ENCODE measurements at regions not wholly inside any gene's neighbourhood (a gene's known extent, or its start where the extent isn't known, plus 50 kb on each side); places are given as distances from the start of the nearest gene placed in this dataset.

- peaks cover 2% of the 10 kb centered on the region for H3K27me3 Mint-ChIP-seq (ENCODE audit: insufficient read depth, low read depth)
- H3K9me3 Mint-ChIP-seq, result peaks cover 6% of the 10 kb centered on the region
- no peak overlapping the region for H3K27ac ChIP-seq
- peaks cover 8% of the 10 kb centered on the region for H3K4me1 Mint-ChIP-seq
- H3K4me1 ChIP-seq, result peaks cover 21% of the 10 kb centered on the region
- H3K36me3 ChIP-seq, result no peaks in the 10 kb centered on the region
- H3K9me3 ChIP-seq (ENCODE audit: low read depth), result no peaks in the 10 kb centered on the region
- no peaks in the 10 kb centered on the region for H3K27me3 ChIP-seq
- no peaks in the 10 kb centered on the region for H4K20me1 ChIP-seq (ENCODE audit: low read depth)
- no peak for TF ChIP-seq EZH2 (IDR thresholded peaks at IDR 0.05)
- TF ChIP-seq CTCF (IDR thresholded peaks at IDR 0.05), result no peak
- no peak for TF ChIP-seq EZH2phosphoT487 (IDR thresholded peaks at IDR 0.05)
- no peak overlapping the region for H3K9ac ChIP-seq
- H3K4me3 Mint-ChIP-seq, result no peak overlapping the region
- H3K27ac Mint-ChIP-seq, result no peak overlapping the region
- no peaks in the 10 kb centered on the region for H3F3A ChIP-seq (ENCODE audit: low read depth)
- DNase-seq (ENCODE audit: low spot score), result no peak
- no peaks in the 10 kb centered on the region for H3K79me2 ChIP-seq (ENCODE audit: low read depth)
- H3K4me3 ChIP-seq, result no peak overlapping the region
- H3K4me2 ChIP-seq, result no peak overlapping the region
- no peak overlapping the region for H2AFZ ChIP-seq (replicated peaks)
- H3K36me3 Mint-ChIP-seq, result no peaks in the 10 kb centered on the region
Measured at GRCh38 chr5:67678594-67678993, 482.0 kb upstream of the CD180 start.

DNA sequence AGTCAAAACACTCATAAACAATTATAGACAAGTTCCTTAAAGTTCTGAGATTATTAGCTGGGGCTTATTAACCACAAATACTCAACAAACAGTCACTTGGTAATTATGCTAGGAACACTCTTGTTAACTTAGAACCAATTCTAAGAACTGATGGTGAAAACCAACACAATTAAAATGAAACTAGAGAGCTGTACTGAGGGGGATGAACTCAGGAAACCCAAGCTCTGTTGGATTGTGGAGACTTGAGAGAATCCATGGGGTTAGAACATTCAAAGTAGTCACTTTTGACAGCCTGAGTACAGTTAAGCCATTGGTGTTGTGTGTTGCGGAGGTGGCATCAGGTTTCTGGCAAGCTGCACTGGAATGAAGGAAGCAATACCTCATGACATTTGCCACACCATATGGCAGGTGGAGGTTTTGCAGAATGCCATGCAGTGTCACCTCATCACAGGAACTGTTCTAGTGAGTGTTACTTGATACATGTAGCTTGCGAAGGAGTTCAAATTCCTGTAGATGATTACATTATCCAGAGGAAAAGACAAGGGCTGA lies 480.9 kb upstream of the CD180 start:
- Mint-ChIP-seq H3K36me3 (no peaks in the 10 kb centered on the region), H3K9me3 (peaks cover under 1% of the 10 kb centered on the region), H3K4me1 (peaks cover 10% of the 10 kb centered on the region), H3K27ac (no peak overlapping the region), H3K4me3 (no peak overlapping the region), H3K27me3 (ENCODE audit: insufficient read depth, low read depth) (peaks cover 2% of the 10 kb centered on the region)
- no peak for TF ChIP-seq CTCF (IDR thresholded peaks at IDR 0.05)
- TF ChIP-seq EZH2 (IDR thresholded peaks at IDR 0.05), result no peak
- TF ChIP-seq EZH2phosphoT487 (IDR thresholded peaks at IDR 0.05), result no peak
- DNase-seq (ENCODE audit: low spot score), result no peak
- Histone ChIP-seq H2AFZ (replicated peaks) (no peak overlapping the region), H3K4me2 (no peak overlapping the region), H3F3A (ENCODE audit: low read depth) (no peaks in the 10 kb centered on the region), H3K9ac (no peak overlapping the region), H3K79me2 (ENCODE audit: low read depth) (no peaks in the 10 kb centered on the region), H3K9me3 (ENCODE audit: low read depth) (no peaks in the 10 kb centered on the region), H3K27ac (no peak overlapping the region), H3K4me3 (no peak overlapping the region), H4K20me1 (ENCODE audit: low read depth) (no peaks in the 10 kb centered on the region), H3K27me3 (no peaks in the 10 kb centered on the region), H3K4me1 (peaks cover 21% of the 10 kb centered on the region), H3K36me3 (no peaks in the 10 kb centered on the region)

DNA sequence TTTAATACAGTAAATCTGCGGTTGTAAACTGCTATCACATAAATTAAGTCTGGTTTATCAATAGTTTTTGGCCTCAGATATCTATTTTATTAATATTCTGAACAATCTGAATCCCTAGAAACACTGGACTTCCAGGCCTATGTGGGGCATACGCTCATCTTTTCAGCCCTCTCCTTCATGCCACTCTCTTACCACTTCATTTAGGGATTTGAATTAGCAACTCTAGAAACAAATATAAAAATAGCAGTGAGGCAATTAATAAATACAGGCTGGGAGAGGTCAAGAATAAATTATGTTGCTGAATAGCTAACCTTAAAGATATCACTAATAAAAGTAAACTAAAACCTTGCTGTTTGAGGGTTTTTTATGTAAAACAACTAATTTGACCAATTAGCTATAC lies 480.3 kb upstream of the CD180 start:
- Histone ChIP-seq H3K36me3 (no peaks in the 10 kb centered on the region), H3K79me2 (ENCODE audit: low read depth) (no peaks in the 10 kb centered on the region), H3K9me3 (ENCODE audit: low read depth) (no peaks in the 10 kb centered on the region), H3K9ac (no peak overlapping the region), H4K20me1 (ENCODE audit: low read depth) (no peaks in the 10 kb centered on the region), H3K27ac (no peak overlapping the region), H3K4me2 (no peak overlapping the region), H3F3A (ENCODE audit: low read depth) (no peaks in the 10 kb centered on the region), H3K4me1 (peaks cover 21% of the 10 kb centered on the region), H2AFZ (replicated peaks) (no peak overlapping the region), H3K4me3 (no peak overlapping the region), H3K27me3 (no peaks in the 10 kb centered on the region)
- Mint-ChIP-seq H3K4me1 (peaks cover 10% of the 10 kb centered on the region), H3K9me3 (no peaks in the 10 kb centered on the region), H3K4me3 (no peak overlapping the region), H3K27me3 (ENCODE audit: insufficient read depth, low read depth) (peaks cover 2% of the 10 kb centered on the region), H3K36me3 (no peaks in the 10 kb centered on the region), H3K27ac (no peak overlapping the region)
- no peak for TF ChIP-seq EZH2phosphoT487 (IDR thresholded peaks at IDR 0.05)
- no peak for TF ChIP-seq CTCF (IDR thresholded peaks at IDR 0.05)
- TF ChIP-seq EZH2 (IDR thresholded peaks at IDR 0.05), result no peak
- DNase-seq (ENCODE audit: low spot score), result no peak

Data from neural progenitor cell (in vitro differentiated cells).